ENCODE measurements at regions not wholly inside any gene's neighbourhood (a gene's known extent, or its start where the extent isn't known, plus 50 kb on each side); places are given as distances from the start of the nearest gene placed in this dataset.

- H3K9me2 ChIP-seq: no peaks in the 10 kb centered on the region
- TF ChIP-seq GATA2 (CRISPR knock-in tag; IDR thresholded peaks at IDR 0.05) (peak; percentile 48; the same call in 1 of the 2 replicates), RCOR1 (IDR thresholded peaks at IDR 0.05; ENCODE audit: low read length) (peak; percentile 57; the same call in 1 of the 2 replicates), RFX5 (IDR thresholded peaks at IDR 0.05; ENCODE audit: low read length) (no peak), MXI1 (IDR thresholded peaks at IDR 0.05; ENCODE audit: low read depth, low read length) (no peak), EP300 (IDR thresholded peaks at IDR 0.05; ENCODE audit: borderline replicate concordance in 1 of 2, low read depth in 1 of 2, low read length in 1 of 2) (peak in 1 of 2 experiments; percentile 58; a peak in 1 of 4 replicates)
- DNase-seq: peak; percentile 44
- no peaks in the 10 kb centered on the region for H3K27me3 ChIP-seq (ENCODE audit: insufficient read depth)
- no peak overlapping the region for H3K4me2 ChIP-seq
- ChIA-PET CTCF (interaction anchor here (1.3 kb wide), 1 partner anchor 101 kb away, joined by 3 read pairs; no protein-coding TSS in a partner anchor), POLR2A (no interaction called here)
- no peak overlapping the region for H2AFZ ChIP-seq (ENCODE audit: low read depth)
- H4K20me1 ChIP-seq (ENCODE audit: insufficient read depth): no peaks in the 10 kb centered on the region
- H3F3A ChIP-seq (replicated peaks; ENCODE audit: insufficient read depth): no peaks in the 10 kb centered on the region
- WGBS (ENCODE audit: low lambda C conversion rate): 86% methylated on average over 4 of the region's 4 CpGs
- H3K4me3 ChIP-seq (ENCODE audit: low read depth in 2 of 2, low read length in 1 of 2): no peak overlapping the region
- H3K9ac ChIP-seq: no peak overlapping the region
- no peak overlapping the region; a peak in 1 of 4 replicates for H3K27ac ChIP-seq (ENCODE audit: low read depth in 2 of 2, low read length in 1 of 2)
- no peaks in the 10 kb centered on the region for H3K9me3 ChIP-seq
- no peaks in the 10 kb centered on the region for H3K79me2 ChIP-seq (ENCODE audit: insufficient read depth)
- H3K36me3 ChIP-seq (replicated peaks in 1 of 2; ENCODE audit: control insufficient read depth in 1 of 2, insufficient read depth in 2 of 2, low read length in 1 of 2): no peaks in the 10 kb centered on the region
- H3K4me1 ChIP-seq (ENCODE audit: control insufficient read depth in 1 of 2, insufficient read depth in 2 of 2, low read depth in 1 of 2, low read length in 1 of 2): peaks cover 0 to 34% of the 10 kb centered on the region in 2 experiments; a peak in 3 of 4 replicates
Measured at GRCh38 chr9:16155878-16156277, 603.0 kb downstream of the CCDC171 start.

GRCh38 chr9:16157216-16157615 lies 604.4 kb downstream of the CCDC171 start:
- Histone ChIP-seq H3K27ac (ENCODE audit: low read depth in 2 of 2, low read length in 1 of 2) (peak overlapping the region in 1 of 2 experiments; percentile 83; a peak in 2 of 4 replicates), H3K4me3 (ENCODE audit: low read depth in 2 of 2, low read length in 1 of 2) (no peak overlapping the region), H2AFZ (ENCODE audit: low read depth) (peak overlapping the region; percentile 41), H3K4me1 (ENCODE audit: control insufficient read depth in 1 of 2, insufficient read depth in 2 of 2, low read depth in 1 of 2, low read length in 1 of 2) (peaks cover 0 to 29% of the 10 kb centered on the region in 2 experiments; a peak in 2 of 4 replicates), H3K27me3 (ENCODE audit: insufficient read depth) (no peaks in the 10 kb centered on the region), H3K4me2 (no peak overlapping the region), H3F3A (replicated peaks; ENCODE audit: insufficient read depth) (no peaks in the 10 kb centered on the region), H4K20me1 (ENCODE audit: insufficient read depth) (no peaks in the 10 kb centered on the region), H3K9me2 (no peaks in the 10 kb centered on the region), H3K9me3 (no peaks in the 10 kb centered on the region), H3K79me2 (ENCODE audit: insufficient read depth) (no peaks in the 10 kb centered on the region), H3K9ac (no peak overlapping the region), H3K36me3 (replicated peaks in 1 of 2; ENCODE audit: control insufficient read depth in 1 of 2, insufficient read depth in 2 of 2, low read length in 1 of 2) (no peaks in the 10 kb centered on the region)
- TF ChIP-seq GATA2 (CRISPR knock-in tag; IDR thresholded peaks at IDR 0.05): peak; percentile 95
- peak; percentile 54 for TF ChIP-seq TCF12 (IDR thresholded peaks at IDR 0.05)
- peak; percentile 28 for TF ChIP-seq RAD21 (IDR thresholded peaks at IDR 0.05; ENCODE audit: low read length)
- TF ChIP-seq RCOR1 (IDR thresholded peaks at IDR 0.05; ENCODE audit: low read length): peak; percentile 100
- TF ChIP-seq JUND (IDR thresholded peaks at IDR 0.05): no peak; the same call in 1 of the 2 replicates
- no peak for TF ChIP-seq YY1 (IDR thresholded peaks at IDR 0.05; ENCODE audit: low read depth)
- TF ChIP-seq FOSL2 (IDR thresholded peaks at IDR 0.05; ENCODE audit: borderline replicate concordance, low read depth): no peak
- TF ChIP-seq CHD2 (IDR thresholded peaks at IDR 0.05; ENCODE audit: low read length, partially characterized antibody): peak; percentile 79
- peak; percentile 36; the same call in 1 of the 2 replicates for TF ChIP-seq MXI1 (IDR thresholded peaks at IDR 0.05; ENCODE audit: low read depth, low read length)
- TF ChIP-seq PBX3 (IDR thresholded peaks at IDR 0.05): no peak; the same call in 1 of the 2 replicates
- TF ChIP-seq EP300 (IDR thresholded peaks at IDR 0.05; ENCODE audit: borderline replicate concordance in 1 of 2, low read depth in 1 of 2, low read length in 1 of 2): peak in 1 of 2 experiments; percentile 96; a peak in 2 of 4 replicates
- TF ChIP-seq FOXJ3 (CRISPR knock-in tag; IDR thresholded peaks at IDR 0.05): peak; percentile 61
- POLR2A ChIA-PET: interaction anchor here (0.7 to 1.3 kb wide), 2 partner anchors 15 to 21 kb away, joined by 3 read pairs; no protein-coding TSS in a partner anchor
- CTCF ChIA-PET: no interaction called here
- 45% methylated on average over 3 of the region's 3 CpGs for whole genome bisulfite sequencing (ENCODE audit: low lambda C conversion rate)
- DNase-seq: peak; percentile 53

Data from SK-N-SH (cell line).